Stimulated activated CD4-positive, alpha-beta T cell treated with anti-CD3 and anti-CD28 coated beads, Interleukin-12 subunit alpha, Interleukin-12 subunit beta, amount 100 ng/mL, for 48 hours (primary cell): ENCODE measurements at regions not wholly inside any gene's neighbourhood (a gene's known extent, or its start where the extent isn't known, plus 50 kb on each side); places are given as distances from the start of the nearest gene placed in this dataset.
"Not testable (repeated sequence)": the region's sequence is repeated elsewhere in the genome, so short reads cannot be mapped to it uniquely, and the experiment has no call there.

ENCODE experiments used
- DNase-seq, 3 donors: peaks; one replicate each; pipeline ENCODE4 v3.0.0-alpha.2; 2020; ENCODE audit warnings: low read depth in 2 of 3, low spot score in 1 of 3

DNA sequence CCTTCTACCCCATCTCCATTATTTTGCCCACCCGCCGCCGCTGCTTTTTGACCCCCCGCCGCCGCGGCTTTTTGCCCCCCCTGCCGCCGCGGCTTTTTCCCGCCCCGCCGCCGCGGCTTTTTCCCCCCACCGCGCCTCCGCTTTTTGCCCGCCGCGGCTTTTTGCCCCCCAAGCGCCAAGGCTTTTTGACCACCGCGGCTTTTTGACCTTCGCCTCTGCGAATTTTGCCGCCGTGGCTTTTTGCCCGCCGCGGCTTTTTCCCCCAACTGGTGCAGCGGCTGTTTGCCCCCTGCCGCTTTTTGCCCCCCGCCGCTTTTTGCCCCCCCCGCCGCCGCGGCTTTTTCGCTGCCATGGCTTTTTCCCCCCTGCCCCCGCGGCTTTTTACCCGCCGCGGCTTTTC lies 137.5 kb upstream of the TP53TG3D start:
- not testable (repeated sequence) for DNase-seq

DNA sequence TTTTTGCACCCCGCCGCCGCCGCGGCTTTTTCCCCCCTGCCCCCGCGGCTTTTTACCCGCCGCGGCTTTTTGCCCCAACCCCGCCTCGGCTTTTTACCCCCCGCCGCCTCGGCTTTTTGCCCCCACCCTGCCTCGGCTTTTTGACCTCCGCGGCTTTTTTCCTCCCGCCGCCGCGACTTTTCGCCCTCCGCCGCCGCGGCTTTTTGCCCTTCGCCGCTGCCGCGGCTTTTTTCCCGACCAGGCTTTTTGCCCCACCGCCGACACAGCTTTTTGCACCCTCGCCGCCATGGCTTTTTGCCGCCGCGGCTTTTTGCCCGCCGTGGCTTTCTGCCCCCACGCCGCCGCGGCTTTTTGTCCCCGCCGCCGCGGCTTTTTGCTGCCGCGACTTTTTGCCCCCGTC lies 137.0 kb upstream of the TP53TG3D start:
- no peak for DNase-seq

GRCh38 chr16:32116533-32116932 lies 136.6 kb upstream of the TP53TG3D start:
- DNase-seq, result not testable (repeated sequence)

DNA sequence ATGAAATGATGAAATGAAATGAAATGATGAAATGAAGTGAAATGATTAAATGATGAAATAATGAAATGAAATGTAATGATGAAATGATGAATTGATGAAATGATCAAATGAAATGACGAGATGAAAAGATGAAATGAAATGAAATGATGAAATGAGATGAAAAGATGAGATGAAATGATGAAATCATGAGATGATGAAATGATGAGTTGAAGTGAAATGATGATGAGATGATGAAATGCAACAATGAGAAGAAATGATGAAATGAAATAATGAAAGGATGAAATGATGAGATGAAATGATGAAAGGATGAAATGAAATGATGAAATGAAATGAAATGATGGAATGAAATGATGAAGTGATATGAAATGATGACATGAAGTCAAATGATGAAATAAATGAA lies 132.7 kb upstream of the TP53TG3D start:
- DNase-seq, result not testable (repeated sequence)

DNA sequence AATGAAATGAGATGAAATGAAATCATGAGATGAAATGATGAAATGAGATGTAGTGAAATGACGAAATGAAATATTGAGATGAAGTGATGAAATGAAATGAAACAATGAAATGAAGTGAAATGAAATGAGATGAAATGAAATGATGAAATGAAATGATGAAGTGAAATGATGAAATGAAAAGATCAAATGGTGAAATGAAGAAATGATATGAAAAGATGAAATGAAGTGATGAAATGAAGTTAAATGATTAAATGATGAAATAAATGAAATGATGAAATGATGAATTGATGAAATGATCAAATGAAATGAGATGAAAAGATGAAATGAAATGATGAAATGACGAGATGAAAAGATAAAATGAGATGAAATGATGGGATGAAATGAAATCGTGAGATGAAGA lies 132.3 kb upstream of the TP53TG3D start:
- DNase-seq, result not testable (repeated sequence)

GRCh38 chr16:32121273-32121900 lies 131.7 kb upstream of the TP53TG3D start:
- not testable (repeated sequence) for DNase-seq

DNA sequence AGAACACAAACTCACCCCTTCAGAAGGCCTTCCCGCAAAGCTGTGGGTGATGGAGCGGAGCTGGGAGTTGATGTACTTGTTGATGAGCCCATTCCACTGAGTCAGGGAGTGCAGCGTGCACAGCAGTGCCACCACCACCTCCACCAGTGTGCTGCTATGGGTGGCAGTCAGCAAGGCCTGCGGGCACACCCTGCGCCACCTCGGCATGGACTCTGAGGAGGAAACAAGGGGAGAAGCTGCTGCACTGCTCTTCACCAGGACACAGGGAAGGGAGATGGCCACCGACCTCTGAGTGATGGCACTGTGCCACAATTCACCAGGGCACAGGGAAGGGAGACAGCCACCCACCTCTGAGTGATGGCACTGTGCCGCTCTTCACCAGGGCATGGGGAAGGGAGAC lies 100.7 kb upstream of the TP53TG3D start:
- not testable (repeated sequence) for DNase-seq

DNA sequence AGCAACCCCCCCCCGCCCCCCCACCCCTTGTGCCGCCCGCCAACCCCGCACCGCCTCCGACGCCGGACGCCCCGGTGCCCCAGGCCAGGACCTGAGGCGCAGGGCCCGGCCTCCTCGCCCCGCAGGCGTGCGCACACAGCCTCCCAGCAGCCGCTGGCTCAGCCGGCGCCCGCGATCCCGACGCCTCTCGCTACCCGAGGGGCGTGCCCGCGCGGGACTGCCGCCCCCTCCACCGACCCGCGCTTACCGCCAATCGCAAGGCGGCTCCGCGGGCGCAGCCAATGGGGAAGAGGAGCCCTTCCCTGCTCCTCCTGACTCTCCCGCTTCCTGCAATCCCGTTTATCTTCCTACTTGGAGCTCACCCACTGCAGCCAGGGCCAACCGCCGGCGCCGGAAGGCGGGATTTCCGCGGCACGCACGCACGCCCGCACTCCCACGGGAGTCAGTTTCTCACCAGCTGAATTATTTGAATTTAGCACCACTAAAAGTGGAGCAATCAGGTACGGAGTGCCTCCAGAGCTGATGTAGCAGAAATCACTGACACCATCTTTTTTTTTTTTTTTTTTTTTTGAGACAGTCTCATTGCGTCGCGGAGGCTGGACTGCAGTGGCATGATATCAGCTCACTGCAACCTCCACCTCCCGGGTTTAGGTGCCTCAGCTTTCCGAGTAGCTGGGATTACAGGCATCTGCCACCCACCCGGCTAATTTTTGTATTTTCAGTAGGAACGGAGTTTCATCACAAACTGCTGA lies 65.0 kb upstream of the TP53TG3D start:
- DNase-seq, result not testable (repeated sequence)

GRCh38 chr16:32202585-32202984 lies 50.5 kb upstream of the TP53TG3D start:
- not testable (repeated sequence) for DNase-seq
